Heart left ventricle (tissue), 16 donors: ENCODE measurements at regions not wholly inside any gene's neighbourhood (a gene's known extent, or its start where the extent isn't known, plus 50 kb on each side); places are given as distances from the start of the nearest gene placed in this dataset.

Experiments used
- ATAC-seq, 4 donors: fragments of 200-7000 bp; cut with Tn5 transposase; one replicate each; pipeline ENCODE4 v1.9.1; 2020 to 2022; ENCODE audit warnings: moderate library complexity in 4 of 4, mild to moderate bottlenecking in 3 of 4, moderate number of reproducible peaks in 1 of 4
- DNase-seq, 5 donors: peaks; one replicate each; pipeline ENCODE4 v3.0.0-alpha.2; 2020
- H3K27ac ChIP-seq, 12 donors: fragments of 200-600 bp; sonication (generic) in 4 of 12; one replicate each; pipeline versions ENCODE4 v1.5.0 to v1.8.0; 2016 to 2022; ENCODE audit warnings: mild to moderate bottlenecking in 2 of 12
- H3K27me3 ChIP-seq, 9 donors: fragments of 200-600 bp; sonication (generic) in 2 of 9; one replicate each; pipeline versions ENCODE4 v1.5.1 to v1.8.0; 2016 to 2022; ENCODE audit warnings: mild to moderate bottlenecking in 3 of 9
- H3K36me3 ChIP-seq, 9 donors: fragments of 200-600 bp; sonication (generic) in 2 of 9; one replicate each; pipeline versions ENCODE4 v1.5.0 to v1.8.0; 2018 to 2022; ENCODE audit warnings: mild to moderate bottlenecking in 2 of 9
- H3K4me1 ChIP-seq, 12 donors: fragments of 200-600 bp; sonication (generic) in 4 of 12; one replicate each; pipeline versions ENCODE4 v1.5.0 to v1.8.0; 2016 to 2022; ENCODE audit warnings: mild to moderate bottlenecking in 3 of 12
- H3K4me3 ChIP-seq, 12 donors: fragments of 200-600 bp; sonication (generic) in 4 of 12; one replicate each; pipeline versions ENCODE4 v1.5.0 to v1.8.0; 2017 to 2022; ENCODE audit warnings: mild to moderate bottlenecking in 9 of 12, moderate library complexity in 4 of 12
- H3K9me3 ChIP-seq, 12 donors: fragments of 200-600 bp; sonication (generic) in 4 of 12; one replicate each; pipeline versions ENCODE4 v1.5.0 to v1.8.0; 2016 to 2022; ENCODE audit warnings: mild to moderate bottlenecking in 1 of 12
- CTCF ChIP-seq, 12 donors: fragments of 200-600 bp; sonication (generic) in 4 of 12; IDR thresholded peaks; one replicate each; pipeline versions ENCODE4 v1.5.0 to v1.8.0; 2018 to 2022; ENCODE audit warnings: antibody characterized with exemption in 12 of 12, mild to moderate bottlenecking in 5 of 12
- POLR2A ChIP-seq, 2 donors: fragments of 450-650 bp; IDR thresholded peaks; one replicate each; pipeline ENCODE4 v1.6.1; 2017; ENCODE audit warnings: antibody characterized with exemption in 2 of 2, mild to moderate bottlenecking in 2 of 2, moderate library complexity in 2 of 2
- WGBS, 4 donors: extraction: QIAGEN DNeasy Blood & Tissue Kit in 2 of 4; methylation state at CpG; one replicate each; pipeline versions ENCODE4 v1.1.5 to v1.1.7; 2013 to 2018; 5-methylcytosine and 5-hydroxymethylcytosine counted together
- intact Hi-C, 10 donors: fragments of 100-400 bp; cut with DNase I; formaldehyde crosslinking; loops; one replicate each; pipeline versions ENCODE4 v1.11.1 to v1.14.2; 2022
- donor health status: ischemic (EF 13 %, LVEDD 7.1; RV severe dilation, severe dysfunction).
- donor health status: healthy with polysubstance abuse.
- donor health status: DM: no; HTN: yes; CAD: no.
- donor health status: DM: no; HTN: no; CAD: no.
- donor health status: ischemic (EF 25% LVEDD 6.9; RV normal size, moderate dysfunction).
- donor health status: ischemic (EF 25% LVEDD 5.7; RV mildly dilated, moderate dysfunction).
- donor health status: healthy.
- donor health status: DM: yes; HTN: yes; CAD: no.
- donor health status: ischemic (EF 35%, LVEDD 5.7; RV mildly dilated, moderate dysfunction).
- donor health status: nonischemic (EF 11% LVEDD 7.7; RV severe dilation, severe dysfunction).
- donor health status: DM: yes; HTN: yes; CAD: no.
- donor health status: PGD.
- donor health status: ischemic (EF 29% LVEDD 5.4; RV normal size, mild dysfunction).
- donor health status: nonischemic (EF 23%, LVEDD 6.1; RV moderate dilation, normal function).

GRCh38 chr11:107217444-107217843 lies 199.2 kb upstream of the GUCY1A2 start:
- intact Hi-C loops: no loop called here
- Histone ChIP-seq H3K36me3 (no peaks in the 10 kb centered on the region), H3K27me3 (peaks cover 0 to under 1% (median 0%) of the 10 kb centered on the region in 9 donors), H3K9me3 (no peaks in the 10 kb centered on the region), H3K4me1 (no peaks in the 10 kb centered on the region), H3K4me3 (no peak overlapping the region), H3K27ac (no peak overlapping the region)
- WGBS, 4 donors: 83 to 96% (median 91%) methylated on average over 7 of the region's 7 CpGs
- no peak for TF ChIP-seq POLR2A (IDR thresholded peaks at IDR 0.05)
- TF ChIP-seq CTCF (IDR thresholded peaks at IDR 0.05): no peak
- ATAC-seq: no peak
- no peak for DNase-seq

- Histone ChIP-seq H3K27me3 (peaks cover 0 to 7% (median 0%) of the 10 kb centered on the region in 9 donors), H3K4me3 (no peak overlapping the region), H3K27ac (no peak overlapping the region), H3K36me3 (no peaks in the 10 kb centered on the region), H3K4me1 (no peaks in the 10 kb centered on the region), H3K9me3 (no peaks in the 10 kb centered on the region)
- no peak for TF ChIP-seq POLR2A (IDR thresholded peaks at IDR 0.05)
- TF ChIP-seq CTCF (IDR thresholded peaks at IDR 0.05): no peak
- no peak for DNase-seq
- intact Hi-C loops: no loop called here
- no peak for ATAC-seq
- 32 to 48% (median 39%) methylated on average over 2 of the region's 2 CpGs for WGBS, 4 donors
Observed at GRCh38 chr11:107215010-107215409, 196.7 kb upstream of the GUCY1A2 start.

- no peak overlapping the region for H3K4me3 ChIP-seq
- WGBS, 4 donors: 33 to 42% (median 35%) methylated on average over 1 of the region's 1 CpG
- peaks cover 0 to 5% (median 0%) of the 10 kb centered on the region in 12 donors for H3K9me3 ChIP-seq
- TF ChIP-seq POLR2A (IDR thresholded peaks at IDR 0.05) (no peak), CTCF (IDR thresholded peaks at IDR 0.05) (no peak)
- no peaks in the 10 kb centered on the region for H3K27me3 ChIP-seq
- no peaks in the 10 kb centered on the region for H3K4me1 ChIP-seq
- H3K36me3 ChIP-seq: no peaks in the 10 kb centered on the region
- no peak overlapping the region for H3K27ac ChIP-seq
- ATAC-seq (no peak), DNase-seq (no peak)
- intact Hi-C loops: no loop called here
Observed at GRCh38 chr11:107203656-107204055, 185.4 kb upstream of the GUCY1A2 start.

- Histone ChIP-seq H3K9me3 (peaks cover 0 to 5% (median 0%) of the 10 kb centered on the region in 12 donors), H3K27ac (no peak overlapping the region), H3K4me3 (no peak overlapping the region), H3K4me1 (no peaks in the 10 kb centered on the region), H3K27me3 (no peaks in the 10 kb centered on the region), H3K36me3 (no peaks in the 10 kb centered on the region)
- TF ChIP-seq POLR2A (IDR thresholded peaks at IDR 0.05): no peak
- no peak for TF ChIP-seq CTCF (IDR thresholded peaks at IDR 0.05)
- intact Hi-C loops: no loop called here
- ATAC-seq (no peak), DNase-seq (no peak)
- WGBS, 4 donors: 43 to 59% (median 52%) methylated on average over 3 of the region's 3 CpGs
Observed at GRCh38 chr11:107202241-107202640, 184.0 kb upstream of the GUCY1A2 start.
